Keratinocyte (primary cell): ENCODE measurements at regions not wholly inside any gene's neighbourhood (a gene's known extent, or its start where the extent isn't known, plus 50 kb on each side); places are given as distances from the start of the nearest gene placed in this dataset.

Experiments
- DNase-seq: peaks from one replicate; pipeline ENCODE4 v3.0.0-alpha.2; 2011; ENCODE audit warnings: low read depth, missing footprints, low spot score
- FAIRE-seq: peaks from 2 replicates; lab custom pipeline; 2011; peaks lifted over from hg19 to GRCh38; lab: Jason Lieb, UNC
- H2AFZ ChIP-seq: 2 replicates; pipeline ENCODE4 v1.6.0; 2012; ENCODE audit warnings: low read length, control low read depth, inconsistent platforms; ENCODE audit not compliant: control insufficient read depth
- H3K27ac ChIP-seq: 2 replicates; pipeline ENCODE4 v1.5.1; 2011; ENCODE audit warnings: low read length; ENCODE audit not compliant: control insufficient read depth, insufficient read depth
- H3K27me3 ChIP-seq: 3 replicates; pipeline ENCODE4 v1.6.0; 2011; ENCODE audit warnings: low read length; ENCODE audit not compliant: control insufficient read depth, insufficient read depth; ENCODE audit errors: extremely low read depth
- H3K36me3 ChIP-seq, 2 experiments: 2 replicates in 1 of 2; 3 replicates in 1 of 2; pipeline ENCODE4 v1.5.1; 2011; ENCODE audit warnings: low read length in 2 of 2, mild to moderate bottlenecking in 1 of 2; ENCODE audit not compliant: control insufficient read depth in 2 of 2, insufficient read depth in 2 of 2; ENCODE audit errors: extremely low read depth in 1 of 2
- H3K4me1 ChIP-seq: 3 replicates; pipeline ENCODE4 v1.5.1; 2011; ENCODE audit warnings: low read length; ENCODE audit not compliant: control insufficient read depth, insufficient read depth; ENCODE audit errors: extremely low read depth
- H3K4me2 ChIP-seq: 3 replicates; pipeline ENCODE4 v1.6.0; 2011; ENCODE audit warnings: low read depth, low read length; ENCODE audit not compliant: control insufficient read depth, insufficient read depth; ENCODE audit errors: extremely low read depth
- H3K4me3 ChIP-seq, 3 experiments: fragments of 200-600 bp in 1 of 3; sonication (generic) in 1 of 3; 2 replicates in 2 of 3; 3 replicates in 1 of 3; pipeline ENCODE4 v1.5.1; 2011 to 2016; ENCODE audit warnings: low read length in 3 of 3, mild to moderate bottlenecking in 3 of 3, control low read depth in 2 of 3, inconsistent platforms in 1 of 3, low read depth in 1 of 3, mixed read lengths in 1 of 3, mixed run types in 1 of 3, moderate library complexity in 1 of 3; ENCODE audit not compliant: control insufficient read depth in 2 of 3, insufficient read depth in 2 of 3; ENCODE audit errors: extremely low read depth in 1 of 3
- H3K79me2 ChIP-seq: 2 replicates; pipeline ENCODE4 v1.6.0; 2012; ENCODE audit warnings: low read length; ENCODE audit not compliant: control insufficient read depth, insufficient read depth
- H3K9ac ChIP-seq: 3 replicates; pipeline ENCODE4 v1.6.0; 2011; ENCODE audit warnings: low read length; ENCODE audit not compliant: control insufficient read depth, insufficient read depth; ENCODE audit errors: extremely low read depth
- H3K9me1 ChIP-seq: 3 replicates; pipeline ENCODE4 v1.6.0; 2011; ENCODE audit warnings: low read length; ENCODE audit not compliant: control insufficient read depth, insufficient read depth; ENCODE audit errors: extremely low read depth
- H3K9me3 ChIP-seq: 2 replicates; pipeline ENCODE4 v1.5.1; 2012; ENCODE audit warnings: low read depth, low read length; ENCODE audit not compliant: control insufficient read depth
- H4K20me1 ChIP-seq: 3 replicates; pipeline ENCODE4 v1.6.0; 2011; ENCODE audit warnings: low read length; ENCODE audit not compliant: control insufficient read depth, insufficient read depth; ENCODE audit errors: extremely low read depth
- EZH2 ChIP-seq: IDR thresholded peaks from one replicate; pipeline ENCODE4 v1.6.1; 2012; ENCODE audit warnings: inconsistent platforms, mild to moderate bottlenecking, low read length, moderate library complexity
- dilution Hi-C: fragments of 300-500 bp; cut with MboI; formaldehyde crosslinking; loops from one replicate; pipeline ENCODE4 v1.7.0; 2020; ENCODE audit warnings: low sequenced_read_pairs; ENCODE audit not compliant: extremely low pct_ligation_motif_present
- TF ChIP-seq, protein P1 (sequence below), 3 experiments: IDR thresholded peaks in 1 of 3; conservative IDR thresholded peaks in 1 of 3; optimal IDR thresholded peaks in 1 of 3; 2 replicates in 2 of 3; 3 replicates in 1 of 3; pipeline versions ENCODE3 to v1.5.1; 2011; ENCODE audit warnings: low read length in 3 of 3, mild to moderate bottlenecking in 3 of 3, moderate library complexity in 2 of 3, control low read depth in 1 of 3, inconsistent platforms in 1 of 3; ENCODE audit not compliant: insufficient read depth in 2 of 3; ENCODE audit errors: extremely low read depth in 1 of 3

DNA sequence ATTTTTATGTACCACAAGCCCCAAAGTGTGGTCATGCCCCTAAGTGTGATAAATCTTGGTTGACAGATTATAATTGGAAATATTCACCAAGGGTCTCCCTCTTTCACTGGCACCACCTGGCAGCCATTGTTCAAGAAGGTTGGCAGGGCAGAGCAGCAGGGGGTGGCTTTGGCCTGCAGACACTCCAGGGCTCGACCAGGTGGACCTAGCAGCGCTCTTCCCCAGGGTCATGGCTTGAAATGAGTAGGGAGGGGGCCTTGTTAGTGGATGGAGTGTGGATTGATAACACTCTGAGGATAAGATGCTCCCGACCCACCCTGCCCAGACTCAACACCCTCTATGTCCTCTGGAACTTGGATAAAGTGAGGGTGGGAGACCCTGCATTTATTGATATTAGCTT lies 58.2 kb upstream of the KLHL25 start:
- H3K27me3 ChIP-seq: peaks cover 6% of the 10 kb centered on the region
- dilution Hi-C loops: no loop called here
- H2AFZ ChIP-seq: no peak overlapping the region
- FAIRE-seq (no peak), DNase-seq (no peak)
- H3K27ac ChIP-seq: no peak overlapping the region
- no peaks in the 10 kb centered on the region for H3K36me3 ChIP-seq
- H3K9ac ChIP-seq: no peak overlapping the region
- H3K9me1 ChIP-seq: no peaks in the 10 kb centered on the region
- no peak for TF ChIP-seq EZH2
- TF ChIP-seq, protein P1, sequence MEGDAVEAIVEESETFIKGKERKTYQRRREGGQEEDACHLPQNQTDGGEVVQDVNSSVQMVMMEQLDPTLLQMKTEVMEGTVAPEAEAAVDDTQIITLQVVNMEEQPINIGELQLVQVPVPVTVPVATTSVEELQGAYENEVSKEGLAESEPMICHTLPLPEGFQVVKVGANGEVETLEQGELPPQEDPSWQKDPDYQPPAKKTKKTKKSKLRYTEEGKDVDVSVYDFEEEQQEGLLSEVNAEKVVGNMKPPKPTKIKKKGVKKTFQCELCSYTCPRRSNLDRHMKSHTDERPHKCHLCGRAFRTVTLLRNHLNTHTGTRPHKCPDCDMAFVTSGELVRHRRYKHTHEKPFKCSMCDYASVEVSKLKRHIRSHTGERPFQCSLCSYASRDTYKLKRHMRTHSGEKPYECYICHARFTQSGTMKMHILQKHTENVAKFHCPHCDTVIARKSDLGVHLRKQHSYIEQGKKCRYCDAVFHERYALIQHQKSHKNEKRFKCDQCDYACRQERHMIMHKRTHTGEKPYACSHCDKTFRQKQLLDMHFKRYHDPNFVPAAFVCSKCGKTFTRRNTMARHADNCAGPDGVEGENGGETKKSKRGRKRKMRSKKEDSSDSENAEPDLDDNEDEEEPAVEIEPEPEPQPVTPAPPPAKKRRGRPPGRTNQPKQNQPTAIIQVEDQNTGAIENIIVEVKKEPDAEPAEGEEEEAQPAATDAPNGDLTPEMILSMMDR (optimal IDR thresholded peaks at IDR 0.05 in 1 of 3, IDR thresholded peaks at IDR 0.05 in 1 of 3, conservative IDR thresholded peaks at IDR 0.05 in 1 of 3; ENCODE audit: extremely low read depth in 1 of 3, insufficient read depth in 2 of 3, low read length in 3 of 3): no peak
- H3K4me2 ChIP-seq: no peak overlapping the region
- no peaks in the 10 kb centered on the region for H3K79me2 ChIP-seq
- H3K9me3 ChIP-seq: no peaks in the 10 kb centered on the region
- no peaks in the 10 kb centered on the region for H3K4me1 ChIP-seq
- H3K4me3 ChIP-seq: no peak overlapping the region
- H4K20me1 ChIP-seq: no peaks in the 10 kb centered on the region

DNA sequence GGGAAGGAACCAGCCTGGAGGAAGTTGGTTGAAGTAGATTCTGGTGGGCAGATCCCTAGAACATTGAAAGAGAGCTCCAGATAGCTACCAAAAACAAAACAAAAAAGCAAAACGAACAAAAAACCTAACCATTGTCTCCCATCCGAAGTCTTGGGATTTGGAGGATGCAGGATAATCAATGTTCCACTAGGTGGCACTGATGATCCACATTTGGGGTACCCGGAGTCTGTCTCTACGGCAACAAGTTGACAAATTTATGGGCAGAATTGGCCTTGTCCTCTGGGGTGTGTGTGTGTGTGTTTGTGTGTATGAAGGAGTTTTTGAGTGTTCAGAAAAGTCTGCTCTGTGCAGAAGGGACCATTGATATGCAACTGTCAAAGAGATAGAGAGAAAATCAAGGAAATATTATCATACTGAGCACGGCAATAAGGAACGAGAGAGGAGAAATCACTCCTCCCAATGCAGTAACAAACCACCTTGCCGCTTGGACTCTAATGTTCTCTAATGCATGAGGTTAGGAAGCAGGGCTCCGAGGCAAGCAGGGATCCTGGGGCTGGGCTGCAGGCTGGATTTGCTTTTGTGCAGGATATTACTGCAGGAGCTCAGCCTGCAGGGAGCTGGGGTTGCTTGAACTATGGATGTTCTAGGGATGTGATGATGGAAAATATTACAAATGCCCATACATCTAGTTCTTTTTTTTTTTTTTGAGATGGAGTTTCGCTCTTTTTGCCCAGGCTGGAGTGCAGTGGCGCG lies 59.8 kb upstream of the KLHL25 start:
- no peak overlapping the region for H3K4me3 ChIP-seq
- H3K36me3 ChIP-seq: no peaks in the 10 kb centered on the region
- DNase-seq: no peak
- H3K9me1 ChIP-seq: no peaks in the 10 kb centered on the region
- H3K9ac ChIP-seq: no peak overlapping the region
- H3K27me3 ChIP-seq: peaks cover 12% of the 10 kb centered on the region
- TF ChIP-seq EZH2: no peak
- TF ChIP-seq, protein P1 (optimal IDR thresholded peaks at IDR 0.05 in 1 of 3, IDR thresholded peaks at IDR 0.05 in 1 of 3, conservative IDR thresholded peaks at IDR 0.05 in 1 of 3; ENCODE audit: extremely low read depth in 1 of 3, insufficient read depth in 2 of 3, low read length in 3 of 3): peak; percentile 69 to 90 (median 83)
- H3K79me2 ChIP-seq: no peaks in the 10 kb centered on the region
- H3K9me3 ChIP-seq: no peaks in the 10 kb centered on the region
- dilution Hi-C loops: no loop called here
- H3K27ac ChIP-seq: no peak overlapping the region
- H4K20me1 ChIP-seq: no peaks in the 10 kb centered on the region
- peak overlapping the region; percentile 41 for H3K4me2 ChIP-seq
- peak; percentile 86 for FAIRE-seq
- H2AFZ ChIP-seq: peak overlapping the region; percentile 58
- H3K4me1 ChIP-seq: peaks cover 3% of the 10 kb centered on the region
